ENCODE measurements at regions not wholly inside any gene's neighbourhood (a gene's known extent, or its start where the extent isn't known, plus 50 kb on each side); places are given as distances from the start of the nearest gene placed in this dataset.

DNA sequence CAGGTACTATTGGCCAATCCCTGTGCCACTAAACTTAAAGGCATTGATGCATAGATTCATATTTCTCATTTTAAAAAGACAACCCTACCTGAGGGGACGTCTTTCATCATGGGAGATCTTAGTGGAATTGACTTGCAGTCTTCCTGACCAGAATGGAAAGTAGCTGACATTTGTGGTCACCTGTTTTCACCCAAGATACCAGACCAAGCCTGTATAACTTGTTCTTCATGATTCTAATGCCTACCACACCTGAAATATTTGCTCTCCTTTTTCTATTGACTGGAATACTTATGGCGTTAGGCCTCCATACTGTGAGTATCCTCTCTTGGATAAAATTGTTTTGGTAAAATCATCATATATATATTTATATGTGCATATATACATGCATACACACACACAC, 54.7 kb upstream of the XCR1 start:
- no peaks in the 10 kb centered on the region for H3K36me3 Mint-ChIP-seq (ENCODE audit: insufficient read depth)
- peaks cover 3% of the 10 kb centered on the region for H3K9me3 Mint-ChIP-seq (ENCODE audit: low read depth)
- H3K4me3 Mint-ChIP-seq (ENCODE audit: low read depth): no peak overlapping the region
- H3K27me3 Mint-ChIP-seq: peaks cover 10% of the 10 kb centered on the region
- H3K4me1 Mint-ChIP-seq (ENCODE audit: low read depth): no peaks in the 10 kb centered on the region
- TF ChIP-seq, protein P1, sequence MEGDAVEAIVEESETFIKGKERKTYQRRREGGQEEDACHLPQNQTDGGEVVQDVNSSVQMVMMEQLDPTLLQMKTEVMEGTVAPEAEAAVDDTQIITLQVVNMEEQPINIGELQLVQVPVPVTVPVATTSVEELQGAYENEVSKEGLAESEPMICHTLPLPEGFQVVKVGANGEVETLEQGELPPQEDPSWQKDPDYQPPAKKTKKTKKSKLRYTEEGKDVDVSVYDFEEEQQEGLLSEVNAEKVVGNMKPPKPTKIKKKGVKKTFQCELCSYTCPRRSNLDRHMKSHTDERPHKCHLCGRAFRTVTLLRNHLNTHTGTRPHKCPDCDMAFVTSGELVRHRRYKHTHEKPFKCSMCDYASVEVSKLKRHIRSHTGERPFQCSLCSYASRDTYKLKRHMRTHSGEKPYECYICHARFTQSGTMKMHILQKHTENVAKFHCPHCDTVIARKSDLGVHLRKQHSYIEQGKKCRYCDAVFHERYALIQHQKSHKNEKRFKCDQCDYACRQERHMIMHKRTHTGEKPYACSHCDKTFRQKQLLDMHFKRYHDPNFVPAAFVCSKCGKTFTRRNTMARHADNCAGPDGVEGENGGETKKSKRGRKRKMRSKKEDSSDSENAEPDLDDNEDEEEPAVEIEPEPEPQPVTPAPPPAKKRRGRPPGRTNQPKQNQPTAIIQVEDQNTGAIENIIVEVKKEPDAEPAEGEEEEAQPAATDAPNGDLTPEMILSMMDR (IDR thresholded peaks at IDR 0.05; ENCODE audit: unreplicated experiment): no peak
- no peak overlapping the region for H3K27ac Mint-ChIP-seq
- no peak for DNase-seq (ENCODE audit: low spot score, unreplicated experiment)

DNA sequence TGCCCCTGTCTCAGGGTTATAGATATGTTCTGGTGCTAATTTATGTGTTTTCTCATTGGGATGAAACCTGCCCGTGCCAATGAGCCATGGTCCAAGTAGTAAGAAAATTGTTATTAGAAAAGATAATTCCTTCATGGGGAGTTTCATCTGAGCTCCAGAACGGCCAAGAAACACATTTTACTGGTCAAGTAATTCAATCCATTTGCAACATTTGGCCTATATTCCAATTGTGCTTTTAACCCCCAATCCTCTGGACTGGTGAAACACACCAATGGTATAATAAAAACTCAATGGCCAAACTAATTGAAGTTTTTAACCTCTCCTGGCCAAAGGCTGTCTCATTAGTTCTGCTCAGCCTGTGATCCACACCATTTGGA, 53.7 kb upstream of the XCR1 start:
- Mint-ChIP-seq H3K36me3 (ENCODE audit: insufficient read depth) (no peaks in the 10 kb centered on the region), H3K27ac (no peak overlapping the region), H3K4me3 (ENCODE audit: low read depth) (no peak overlapping the region), H3K4me1 (ENCODE audit: low read depth) (no peaks in the 10 kb centered on the region), H3K9me3 (ENCODE audit: low read depth) (peaks cover 3% of the 10 kb centered on the region), H3K27me3 (peaks cover 6% of the 10 kb centered on the region)
- TF ChIP-seq, protein P1 (IDR thresholded peaks at IDR 0.05; ENCODE audit: unreplicated experiment): no peak
- DNase-seq (ENCODE audit: low spot score, unreplicated experiment): no peak

DNA sequence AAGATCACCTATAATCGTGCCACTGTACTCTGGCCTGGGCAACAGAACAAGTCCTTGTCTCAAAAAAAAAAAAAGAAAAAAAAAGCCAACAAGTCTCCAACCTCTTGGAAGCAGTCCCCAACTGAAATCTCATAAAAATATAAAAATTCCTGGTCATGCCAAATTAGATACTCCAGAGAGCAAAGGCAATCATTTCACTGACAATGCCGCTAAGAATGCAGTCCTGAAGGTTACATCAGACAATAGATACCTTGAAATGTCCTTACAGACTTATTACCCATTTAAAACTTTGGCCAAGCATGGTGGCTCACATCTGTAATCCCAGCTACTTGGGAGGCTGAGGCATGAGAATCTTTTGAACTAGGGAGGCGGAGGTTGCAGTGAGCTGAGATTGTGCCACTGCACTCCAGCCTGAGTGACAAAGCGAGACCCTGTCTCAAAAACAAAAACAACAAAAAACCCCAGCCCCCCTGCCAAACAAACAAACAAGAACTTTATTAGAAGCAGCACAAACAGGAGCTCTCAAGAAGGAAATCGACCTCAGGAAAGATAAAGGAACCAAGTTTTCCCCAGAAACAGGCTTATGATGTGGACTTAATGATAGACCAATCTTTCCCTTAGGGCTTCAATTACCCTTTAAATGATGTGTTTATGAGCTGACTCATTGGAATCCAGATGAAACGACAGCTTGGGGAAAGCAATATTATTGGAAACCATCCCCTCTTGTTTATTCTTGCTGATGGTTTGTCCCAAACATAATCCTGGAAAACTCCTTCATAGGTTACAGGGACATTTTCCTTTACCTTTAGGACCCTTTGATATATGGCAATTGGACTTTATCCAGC, 53.1 kb upstream of the XCR1 start:
- TF ChIP-seq, protein P1 (IDR thresholded peaks at IDR 0.05; ENCODE audit: unreplicated experiment): no peak
- peaks cover 3% of the 10 kb centered on the region for H3K9me3 Mint-ChIP-seq (ENCODE audit: low read depth)
- no peak overlapping the region for H3K4me3 Mint-ChIP-seq (ENCODE audit: low read depth)
- H3K36me3 Mint-ChIP-seq (ENCODE audit: insufficient read depth): no peaks in the 10 kb centered on the region
- H3K27ac Mint-ChIP-seq: no peak overlapping the region
- no peaks in the 10 kb centered on the region for H3K4me1 Mint-ChIP-seq (ENCODE audit: low read depth)
- DNase-seq (ENCODE audit: low spot score, unreplicated experiment): no peak
- peaks cover 6% of the 10 kb centered on the region for H3K27me3 Mint-ChIP-seq

DNA sequence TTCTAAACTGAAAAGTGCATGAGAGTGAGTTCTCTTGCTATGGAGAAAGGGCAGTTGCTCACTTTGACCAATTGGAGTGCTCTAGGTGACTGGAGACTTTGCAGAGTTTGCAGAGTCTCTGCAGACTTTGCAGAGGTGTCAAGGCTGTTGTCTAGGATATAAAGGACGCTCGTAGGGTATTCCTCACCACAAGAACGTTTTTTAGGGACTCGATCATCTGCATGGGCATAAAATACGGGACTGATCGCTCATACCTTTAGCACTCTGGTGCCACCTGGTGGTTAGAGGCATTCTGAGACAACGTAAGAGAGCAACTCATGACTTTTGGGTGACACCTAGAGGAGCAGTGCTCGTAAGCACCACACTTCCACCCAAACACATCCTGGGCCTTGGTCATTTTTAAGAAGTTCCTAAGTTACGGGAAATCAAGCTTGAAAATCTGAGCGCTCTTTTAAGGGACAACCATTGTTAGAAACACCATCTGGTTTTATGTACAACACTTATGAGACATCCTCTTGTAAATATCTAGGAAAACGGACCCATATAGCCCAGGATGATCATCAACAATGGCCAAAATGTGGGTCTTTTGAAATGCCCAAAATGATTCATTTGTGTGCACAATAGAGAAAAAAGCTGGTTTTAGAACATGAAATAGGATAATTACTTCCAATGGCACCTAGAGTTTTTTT, 51.6 kb upstream of the XCR1 start:
- Mint-ChIP-seq H3K27me3 (peaks cover 6% of the 10 kb centered on the region), H3K4me1 (ENCODE audit: low read depth) (no peaks in the 10 kb centered on the region), H3K27ac (no peak overlapping the region), H3K36me3 (ENCODE audit: insufficient read depth) (no peaks in the 10 kb centered on the region), H3K4me3 (ENCODE audit: low read depth) (no peak overlapping the region), H3K9me3 (ENCODE audit: low read depth) (peaks cover 3% of the 10 kb centered on the region)
- peak; percentile 76 for DNase-seq (ENCODE audit: low spot score, unreplicated experiment)
- TF ChIP-seq, protein P1 (IDR thresholded peaks at IDR 0.05; ENCODE audit: unreplicated experiment): peak; percentile 99

Measured in progenitor cell of endocrine pancreas (in vitro differentiated cells).